Esophagus muscularis mucosa (tissue), 2 donors: ENCODE measurements at regions not wholly inside any gene's neighbourhood (a gene's known extent, or its start where the extent isn't known, plus 50 kb on each side); places are given as distances from the start of the nearest gene placed in this dataset.

Experiments
- POLR2A ChIP-seq: fragments of 450-650 bp; IDR thresholded peaks from one replicate; pipeline ENCODE4 v1.6.1; 2017; ENCODE audit warnings: antibody characterized with exemption, moderate library complexity, mild to moderate bottlenecking, low read depth
- POLR2AphosphoS5 ChIP-seq, 2 donors: sonication (generic); formaldehyde crosslinking; IDR thresholded peaks; one replicate each; pipeline ENCODE4 v1.6.1; 2017; ENCODE audit warnings: antibody characterized with exemption in 2 of 2

DNA sequence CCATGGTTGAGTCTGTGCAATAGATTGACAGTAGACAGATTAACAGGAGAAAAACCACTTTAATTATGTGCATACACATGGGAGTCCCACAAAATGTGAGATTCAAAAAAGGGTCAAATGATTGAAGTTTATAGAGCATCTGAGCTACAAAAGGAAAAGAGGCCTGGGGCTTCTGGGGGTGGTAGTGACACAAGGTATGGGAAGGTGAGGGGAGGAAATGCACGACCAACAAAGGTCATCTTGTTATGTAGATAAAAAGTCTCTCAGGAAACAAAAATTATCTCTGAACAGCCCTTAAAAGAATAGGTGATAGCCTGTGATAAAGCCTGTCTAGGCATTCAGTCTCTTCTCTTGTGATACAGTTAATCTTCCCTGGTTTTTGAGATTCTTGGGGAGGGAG is 141.7 kb downstream of the SEC23IP start:
- TF ChIP-seq POLR2A (no peak), POLR2AphosphoS5 (IDR thresholded peaks at IDR 0.05) (no peak)
